ENCODE measurements at regions not wholly inside any gene's neighbourhood (a gene's known extent, or its start where the extent isn't known, plus 50 kb on each side); places are given as distances from the start of the nearest gene placed in this dataset.

- no peaks in the 10 kb centered on the region for H3K79me2 ChIP-seq (ENCODE audit: control insufficient read depth, insufficient read depth, low read length)
- H2AK5ac ChIP-seq (ENCODE audit: low read length) = no peak overlapping the region
- WGBS (ENCODE audit: extremely low coverage, insufficient coverage, low lambda C conversion rate) = no CpG with 5 or more reads among the region's 9 CpGs
- no peaks in the 10 kb centered on the region for H3K4me1 ChIP-seq (ENCODE audit: control insufficient read depth, low read depth, low read length)
- H3K4me2 ChIP-seq (ENCODE audit: low read length) = no peak overlapping the region
- no peak overlapping the region for H3K9ac ChIP-seq (ENCODE audit: low read length)
- no peak overlapping the region for H3K18ac ChIP-seq (ENCODE audit: low read length)
- no peak overlapping the region for H4K8ac ChIP-seq (ENCODE audit: low read depth, low read length)
- H3K56ac ChIP-seq (ENCODE audit: low read length) = no peak overlapping the region
- no peaks in the 10 kb centered on the region for H3K27me3 ChIP-seq (ENCODE audit: insufficient read depth, low read length, poor library complexity)
- no peak overlapping the region for H4K5ac ChIP-seq (ENCODE audit: low read length)
- H2BK5ac ChIP-seq (ENCODE audit: low read length) = no peak overlapping the region
- no peaks in the 10 kb centered on the region for H3K79me1 ChIP-seq (ENCODE audit: low read length)
- H3K36me3 ChIP-seq (ENCODE audit: control insufficient read depth, insufficient read depth, low read length) = no peaks in the 10 kb centered on the region
- H3K27ac ChIP-seq (ENCODE audit: low read depth, low read length) = no peak overlapping the region
- H2BK120ac ChIP-seq (ENCODE audit: low read depth, low read length) = no peak overlapping the region
- H3K4me3 ChIP-seq (ENCODE audit: low read length) = no peak overlapping the region
- no peak overlapping the region for H3K4ac ChIP-seq (ENCODE audit: low read depth, low read length)
- H2BK15ac ChIP-seq (replicated peaks; ENCODE audit: low read depth) = no peak overlapping the region
- DNase-seq = peak; percentile 70
- no peak overlapping the region for H3K23ac ChIP-seq (ENCODE audit: low read length)
These were observed 178.7 kb downstream of the EN1 start for GRCh38 chr2:118668431-118669424.

- no peak overlapping the region for H3K4me2 ChIP-seq (ENCODE audit: low read length)
- H2BK5ac ChIP-seq (ENCODE audit: low read length) = no peak overlapping the region
- H4K8ac ChIP-seq (ENCODE audit: low read depth, low read length) = no peak overlapping the region
- H3K36me3 ChIP-seq (ENCODE audit: control insufficient read depth, insufficient read depth, low read length) = no peaks in the 10 kb centered on the region
- H3K9ac ChIP-seq (ENCODE audit: low read length) = no peak overlapping the region
- no peak overlapping the region for H2AK5ac ChIP-seq (ENCODE audit: low read length)
- no peak overlapping the region for H2BK15ac ChIP-seq (replicated peaks; ENCODE audit: low read depth)
- H3K27ac ChIP-seq (ENCODE audit: low read depth, low read length) = no peak overlapping the region
- no peak overlapping the region for H3K4ac ChIP-seq (ENCODE audit: low read depth, low read length)
- H3K23ac ChIP-seq (ENCODE audit: low read length) = no peak overlapping the region
- H3K4me1 ChIP-seq (ENCODE audit: control insufficient read depth, low read depth, low read length) = no peaks in the 10 kb centered on the region
- no peak overlapping the region for H2BK120ac ChIP-seq (ENCODE audit: low read depth, low read length)
- no peaks in the 10 kb centered on the region for H3K79me1 ChIP-seq (ENCODE audit: low read length)
- H3K79me2 ChIP-seq (ENCODE audit: control insufficient read depth, insufficient read depth, low read length) = no peaks in the 10 kb centered on the region
- H4K5ac ChIP-seq (ENCODE audit: low read length) = no peak overlapping the region
- H3K27me3 ChIP-seq (ENCODE audit: insufficient read depth, low read length, poor library complexity) = no peaks in the 10 kb centered on the region
- no CpG with 5 or more reads among the region's 6 CpGs for WGBS (ENCODE audit: extremely low coverage, insufficient coverage, low lambda C conversion rate)
- H3K56ac ChIP-seq (ENCODE audit: low read length) = no peak overlapping the region
- no peak overlapping the region for H3K18ac ChIP-seq (ENCODE audit: low read length)
- no peak for DNase-seq
- no peak overlapping the region for H3K4me3 ChIP-seq (ENCODE audit: low read length)
These were observed 179.5 kb downstream of the EN1 start for GRCh38 chr2:118667964-118668363.

GRCh38 chr2:118667348-118667747, 180.1 kb downstream of the EN1 start:
- no peak overlapping the region for H3K9ac ChIP-seq (ENCODE audit: low read length)
- H2AK5ac ChIP-seq (ENCODE audit: low read length) = no peak overlapping the region
- H3K18ac ChIP-seq (ENCODE audit: low read length) = no peak overlapping the region
- H3K4me2 ChIP-seq (ENCODE audit: low read length) = no peak overlapping the region
- no peaks in the 10 kb centered on the region for H3K79me2 ChIP-seq (ENCODE audit: control insufficient read depth, insufficient read depth, low read length)
- WGBS (ENCODE audit: extremely low coverage, insufficient coverage, low lambda C conversion rate) = no CpG with 5 or more reads among the region's 2 CpGs
- no peak overlapping the region for H4K8ac ChIP-seq (ENCODE audit: low read depth, low read length)
- no peak overlapping the region for H3K27ac ChIP-seq (ENCODE audit: low read depth, low read length)
- DNase-seq = no peak
- H2BK120ac ChIP-seq (ENCODE audit: low read depth, low read length) = no peak overlapping the region
- no peak overlapping the region for H3K4ac ChIP-seq (ENCODE audit: low read depth, low read length)
- H3K27me3 ChIP-seq (ENCODE audit: insufficient read depth, low read length, poor library complexity) = no peaks in the 10 kb centered on the region
- H4K5ac ChIP-seq (ENCODE audit: low read length) = no peak overlapping the region
- no peak overlapping the region for H3K23ac ChIP-seq (ENCODE audit: low read length)
- H2BK15ac ChIP-seq (replicated peaks; ENCODE audit: low read depth) = no peak overlapping the region
- no peaks in the 10 kb centered on the region for H3K4me1 ChIP-seq (ENCODE audit: control insufficient read depth, low read depth, low read length)
- H2BK5ac ChIP-seq (ENCODE audit: low read length) = no peak overlapping the region
- H3K36me3 ChIP-seq (ENCODE audit: control insufficient read depth, insufficient read depth, low read length) = no peaks in the 10 kb centered on the region
- no peak overlapping the region for H3K4me3 ChIP-seq (ENCODE audit: low read length)
- H3K79me1 ChIP-seq (ENCODE audit: low read length) = no peaks in the 10 kb centered on the region
- H3K56ac ChIP-seq (ENCODE audit: low read length) = no peak overlapping the region

- Histone ChIP-seq H2BK120ac (ENCODE audit: low read depth, low read length) (no peak overlapping the region), H3K9ac (ENCODE audit: low read length) (no peak overlapping the region), H3K56ac (ENCODE audit: low read length) (no peak overlapping the region), H3K36me3 (ENCODE audit: control insufficient read depth, insufficient read depth, low read length) (no peaks in the 10 kb centered on the region), H3K27me3 (ENCODE audit: insufficient read depth, low read length, poor library complexity) (no peaks in the 10 kb centered on the region), H3K79me2 (ENCODE audit: control insufficient read depth, insufficient read depth, low read length) (no peaks in the 10 kb centered on the region), H3K27ac (ENCODE audit: low read depth, low read length) (no peak overlapping the region), H4K5ac (ENCODE audit: low read length) (no peak overlapping the region), H3K4me1 (ENCODE audit: control insufficient read depth, low read depth, low read length) (no peaks in the 10 kb centered on the region), H3K79me1 (ENCODE audit: low read length) (no peaks in the 10 kb centered on the region), H3K18ac (ENCODE audit: low read length) (no peak overlapping the region), H3K4me2 (ENCODE audit: low read length) (no peak overlapping the region), H3K4ac (ENCODE audit: low read depth, low read length) (no peak overlapping the region), H3K4me3 (ENCODE audit: low read length) (no peak overlapping the region), H4K8ac (ENCODE audit: low read depth, low read length) (no peak overlapping the region), H3K23ac (ENCODE audit: low read length) (no peak overlapping the region), H2BK5ac (ENCODE audit: low read length) (no peak overlapping the region), H2BK15ac (replicated peaks; ENCODE audit: low read depth) (no peak overlapping the region), H2AK5ac (ENCODE audit: low read length) (no peak overlapping the region)
- no CpG with 5 or more reads among the region's 4 CpGs for WGBS (ENCODE audit: extremely low coverage, insufficient coverage, low lambda C conversion rate)
- no peak for DNase-seq
These were observed 181.5 kb downstream of the EN1 start for GRCh38 chr2:118665784-118666529.

- peak; percentile 28 for DNase-seq
These were observed 186.3 kb downstream of the EN1 start for GRCh38 chr2:118661179-118661578.

More at GRCh38 chr2:118661179-118661578, 186.3 kb downstream of the EN1 start:
- WGBS (ENCODE audit: extremely low coverage, insufficient coverage, low lambda C conversion rate) = no CpG with 5 or more reads among the region's 2 CpGs
- no peak overlapping the region for H4K8ac ChIP-seq (ENCODE audit: low read depth, low read length)
- no peaks in the 10 kb centered on the region for H3K27me3 ChIP-seq (ENCODE audit: insufficient read depth, low read length, poor library complexity)
- H3K4me1 ChIP-seq (ENCODE audit: control insufficient read depth, low read depth, low read length) = no peaks in the 10 kb centered on the region
- no peak overlapping the region for H2AK5ac ChIP-seq (ENCODE audit: low read length)
- no peak overlapping the region for H3K4ac ChIP-seq (ENCODE audit: low read depth, low read length)
- H2BK15ac ChIP-seq (replicated peaks; ENCODE audit: low read depth) = no peak overlapping the region
- H2BK5ac ChIP-seq (ENCODE audit: low read length) = no peak overlapping the region
- no peak overlapping the region for H3K18ac ChIP-seq (ENCODE audit: low read length)
- no peak overlapping the region for H3K23ac ChIP-seq (ENCODE audit: low read length)
- no peaks in the 10 kb centered on the region for H3K79me2 ChIP-seq (ENCODE audit: control insufficient read depth, insufficient read depth, low read length)
- peak overlapping the region; percentile 38 for H2BK120ac ChIP-seq (ENCODE audit: low read depth, low read length)
- H4K5ac ChIP-seq (ENCODE audit: low read length) = no peak overlapping the region
- H3K79me1 ChIP-seq (ENCODE audit: low read length) = no peaks in the 10 kb centered on the region
- H3K4me2 ChIP-seq (ENCODE audit: low read length) = no peak overlapping the region
- no peak overlapping the region for H3K56ac ChIP-seq (ENCODE audit: low read length)
- no peak overlapping the region for H3K27ac ChIP-seq (ENCODE audit: low read depth, low read length)
- H3K4me3 ChIP-seq (ENCODE audit: low read length) = no peak overlapping the region
- H3K9ac ChIP-seq (ENCODE audit: low read length) = no peak overlapping the region
- no peaks in the 10 kb centered on the region for H3K36me3 ChIP-seq (ENCODE audit: control insufficient read depth, insufficient read depth, low read length)
